Thoracic aorta (tissue), 2 donors: ENCODE measurements at regions not wholly inside any gene's neighbourhood (a gene's known extent, or its start where the extent isn't known, plus 50 kb on each side); places are given as distances from the start of the nearest gene placed in this dataset.

ENCODE experiments used
- ATAC-seq: fragments of 150-250 bp; one replicate; pipeline ENCODE4 v1.8.0; 2017; ENCODE audit warnings: low read depth; ENCODE audit not compliant: insufficient number of reproducible peaks, low FRiP score
- DNase-seq: peaks from one replicate; pipeline ENCODE4 v3.0.0-alpha.2; 2020; ENCODE audit warnings: low spot score
- H3K27ac ChIP-seq, 2 donors: fragments of 200-600 bp; sonication (generic); 1 replicate in 1 of 2; 2 replicates in 1 of 2; pipeline ENCODE4 v1.5.1; 2016; ENCODE audit warnings: mild to moderate bottlenecking in 2 of 2, moderate library complexity in 2 of 2
- H3K27me3 ChIP-seq: fragments of 200-600 bp; sonication (generic); replicated peaks from 2 replicates; pipeline ENCODE4 v1.6.0; 2016; ENCODE audit warnings: mild to moderate bottlenecking; ENCODE audit not compliant: insufficient read depth
- H3K36me3 ChIP-seq: fragments of 200-600 bp; sonication (generic); one replicate; pipeline ENCODE4 v1.5.1; 2016
- H3K4me1 ChIP-seq, 2 donors: fragments of 200-600 bp; sonication (generic); 1 replicate in 1 of 2; 2 replicates in 1 of 2; pipeline versions ENCODE4 v1.5.1 to v1.6.0; 2016; ENCODE audit warnings: low read depth in 2 of 2, mild to moderate bottlenecking in 1 of 2; ENCODE audit not compliant: control insufficient read depth in 1 of 2
- H3K4me3 ChIP-seq: fragments of 200-600 bp; sonication (generic); 2 replicates; pipeline ENCODE4 v1.5.1; 2016; ENCODE audit warnings: mild to moderate bottlenecking
- H3K9me3 ChIP-seq: fragments of 200-600 bp; sonication (generic); 2 replicates; pipeline ENCODE4 v1.5.1; 2016
- TF ChIP-seq, protein P1 (sequence below): fragments of 200-600 bp; sonication (generic); IDR thresholded peaks from one replicate; pipeline ENCODE4 v1.5.1; 2019; ENCODE audit warnings: antibody characterized with exemption

DNA sequence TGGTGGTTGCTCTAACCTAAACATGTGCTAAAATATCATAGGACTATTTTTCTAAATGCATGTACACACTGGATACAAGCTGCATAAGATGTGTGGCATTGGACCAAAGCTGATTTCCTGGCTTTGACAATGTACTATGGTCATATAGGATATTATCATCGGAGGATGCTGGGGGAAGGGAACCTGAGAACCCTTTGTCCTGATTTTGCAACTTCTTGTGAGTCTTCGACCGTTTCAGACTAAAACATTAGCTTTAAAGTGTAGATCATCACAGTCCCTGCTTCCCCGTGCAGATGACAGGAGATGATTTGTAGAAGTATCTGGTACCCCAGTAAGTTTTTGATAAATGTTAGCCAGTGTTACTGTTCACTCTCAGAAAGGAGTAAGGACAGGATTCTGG, 554.7 kb downstream of the MIAT start:
- no peak for DNase-seq
- no peaks in the 10 kb centered on the region for H3K36me3 ChIP-seq
- H3K4me3 ChIP-seq = no peak overlapping the region
- ATAC-seq = no peak
- peak overlapping the region; percentile 66 to 72 for H3K27ac ChIP-seq
- no peaks in the 10 kb centered on the region for H3K27me3 ChIP-seq
- H3K4me1 ChIP-seq = peaks cover 22 to 46% of the 10 kb centered on the region in 2 donors
- TF ChIP-seq, protein P1, sequence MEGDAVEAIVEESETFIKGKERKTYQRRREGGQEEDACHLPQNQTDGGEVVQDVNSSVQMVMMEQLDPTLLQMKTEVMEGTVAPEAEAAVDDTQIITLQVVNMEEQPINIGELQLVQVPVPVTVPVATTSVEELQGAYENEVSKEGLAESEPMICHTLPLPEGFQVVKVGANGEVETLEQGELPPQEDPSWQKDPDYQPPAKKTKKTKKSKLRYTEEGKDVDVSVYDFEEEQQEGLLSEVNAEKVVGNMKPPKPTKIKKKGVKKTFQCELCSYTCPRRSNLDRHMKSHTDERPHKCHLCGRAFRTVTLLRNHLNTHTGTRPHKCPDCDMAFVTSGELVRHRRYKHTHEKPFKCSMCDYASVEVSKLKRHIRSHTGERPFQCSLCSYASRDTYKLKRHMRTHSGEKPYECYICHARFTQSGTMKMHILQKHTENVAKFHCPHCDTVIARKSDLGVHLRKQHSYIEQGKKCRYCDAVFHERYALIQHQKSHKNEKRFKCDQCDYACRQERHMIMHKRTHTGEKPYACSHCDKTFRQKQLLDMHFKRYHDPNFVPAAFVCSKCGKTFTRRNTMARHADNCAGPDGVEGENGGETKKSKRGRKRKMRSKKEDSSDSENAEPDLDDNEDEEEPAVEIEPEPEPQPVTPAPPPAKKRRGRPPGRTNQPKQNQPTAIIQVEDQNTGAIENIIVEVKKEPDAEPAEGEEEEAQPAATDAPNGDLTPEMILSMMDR = no peak
- H3K9me3 ChIP-seq = no peaks in the 10 kb centered on the region

DNA sequence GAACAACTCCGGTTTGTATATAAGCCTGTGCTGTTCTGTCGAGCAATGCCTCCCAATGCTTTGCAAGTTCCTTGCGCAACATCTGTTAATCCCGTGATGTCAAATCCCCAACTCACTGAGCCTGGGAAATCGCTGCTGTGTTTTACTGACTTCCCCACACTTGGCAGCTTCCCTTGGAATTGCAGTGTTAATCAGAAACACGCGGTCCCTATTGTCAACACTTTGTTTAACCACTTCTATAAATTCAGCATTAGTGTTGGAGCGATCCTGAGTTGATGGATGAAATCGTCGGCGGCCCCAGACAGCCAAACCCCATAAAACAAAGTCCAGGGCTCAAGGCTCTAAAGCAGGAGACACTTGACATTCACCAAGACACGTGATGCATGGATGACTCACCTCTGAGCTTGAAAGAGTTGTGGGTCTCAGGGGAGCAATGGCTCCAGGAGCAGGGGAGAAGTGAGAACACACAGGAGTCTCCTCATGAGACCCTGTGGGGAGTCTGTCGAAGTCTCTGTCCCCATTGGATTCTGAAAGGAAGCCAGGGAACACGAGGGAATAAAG, 555.3 kb downstream of the MIAT start:
- Histone ChIP-seq H3K36me3 (no peaks in the 10 kb centered on the region), H3K27ac (peak overlapping the region; percentile 66 to 72)
- ATAC-seq = peak; percentile 69

DNA sequence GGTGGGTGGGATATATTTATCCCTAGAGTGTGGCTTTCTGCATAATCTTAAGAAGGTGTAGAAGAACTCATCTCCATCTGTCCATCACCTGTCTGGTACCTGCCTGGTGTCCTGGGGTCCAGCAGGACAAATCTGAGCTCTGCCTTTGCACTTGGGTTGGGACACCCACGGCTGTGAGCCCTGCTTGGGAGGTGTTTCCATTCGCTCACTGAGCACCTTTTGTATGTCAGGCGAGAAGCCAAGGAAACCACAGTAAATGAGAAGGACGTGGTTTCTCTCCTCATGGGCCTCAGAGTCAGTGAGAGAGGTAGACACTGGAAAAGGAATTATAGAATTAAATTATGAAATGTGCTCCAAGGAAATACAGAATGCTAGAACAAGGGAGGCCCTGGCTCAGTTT, 555.9 kb downstream of the MIAT start:
- H3K27ac ChIP-seq = peak overlapping the region; percentile 66 to 72
- peaks cover 22 to 36% of the 10 kb centered on the region in 2 donors for H3K4me1 ChIP-seq
- TF ChIP-seq, protein P1 = no peak
- no peaks in the 10 kb centered on the region for H3K27me3 ChIP-seq
- peak overlapping the region; percentile 39 for H3K4me3 ChIP-seq
- no peak for ATAC-seq
- no peaks in the 10 kb centered on the region for H3K36me3 ChIP-seq
- no peak for DNase-seq
- H3K9me3 ChIP-seq = no peaks in the 10 kb centered on the region

More for the DNA sequence above, 555.3 kb downstream of the MIAT start:
- peaks cover 22 to 40% of the 10 kb centered on the region in 2 donors for H3K4me1 ChIP-seq
- peak overlapping the region; percentile 39 for H3K4me3 ChIP-seq
- H3K9me3 ChIP-seq = no peaks in the 10 kb centered on the region
- TF ChIP-seq, protein P1 = no peak
- H3K27me3 ChIP-seq = no peaks in the 10 kb centered on the region
- DNase-seq = peak; percentile 79

DNA sequence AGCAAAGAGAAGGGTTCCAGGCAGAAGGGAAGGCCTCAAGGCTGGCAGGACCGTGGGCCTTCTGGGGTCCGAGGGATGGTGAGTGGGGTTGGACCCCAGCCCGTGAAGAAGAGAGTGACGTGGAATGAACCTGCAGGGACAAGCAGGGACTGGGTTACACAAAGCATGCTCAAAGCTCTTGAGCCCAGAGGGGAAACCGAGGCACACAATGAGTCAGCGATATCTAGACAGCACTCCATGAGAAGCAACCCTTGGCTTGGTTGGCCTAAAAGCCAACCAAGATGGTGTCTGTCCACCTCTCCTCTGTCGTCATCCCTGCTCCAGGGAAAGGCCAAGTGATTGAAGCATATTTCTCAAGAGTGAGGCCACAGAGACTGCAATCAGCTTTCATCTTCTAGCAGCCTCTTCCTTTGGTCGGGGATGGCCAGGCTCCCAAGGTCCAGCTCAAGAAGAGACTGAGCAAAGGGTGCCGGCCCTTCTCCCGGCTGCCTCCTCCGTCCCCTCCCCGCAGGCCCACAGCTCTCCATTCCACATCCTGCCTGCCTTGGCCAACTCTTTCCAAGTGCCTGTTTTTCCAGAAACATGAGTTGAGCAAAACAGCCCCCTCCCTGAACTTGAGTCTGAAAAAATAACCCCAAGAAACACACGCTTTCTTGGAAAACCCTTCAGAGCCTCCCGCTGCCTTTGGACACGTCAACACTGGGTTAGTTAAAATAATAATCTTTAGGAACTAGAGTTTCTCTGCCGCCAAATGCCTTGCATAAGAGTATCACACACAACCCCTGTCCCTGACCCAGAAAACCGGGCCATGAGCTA, 556.6 kb downstream of the MIAT start:
- Histone ChIP-seq H3K27ac (peak overlapping the region; percentile 66 to 72), H3K9me3 (no peaks in the 10 kb centered on the region), H3K4me1 (peaks cover 22 to 36% of the 10 kb centered on the region in 2 donors), H3K27me3 (no peaks in the 10 kb centered on the region), H3K36me3 (no peaks in the 10 kb centered on the region), H3K4me3 (no peak overlapping the region)
- TF ChIP-seq, protein P1 = no peak
- peak; percentile 44 for DNase-seq
- peak; percentile 83 for ATAC-seq

DNA sequence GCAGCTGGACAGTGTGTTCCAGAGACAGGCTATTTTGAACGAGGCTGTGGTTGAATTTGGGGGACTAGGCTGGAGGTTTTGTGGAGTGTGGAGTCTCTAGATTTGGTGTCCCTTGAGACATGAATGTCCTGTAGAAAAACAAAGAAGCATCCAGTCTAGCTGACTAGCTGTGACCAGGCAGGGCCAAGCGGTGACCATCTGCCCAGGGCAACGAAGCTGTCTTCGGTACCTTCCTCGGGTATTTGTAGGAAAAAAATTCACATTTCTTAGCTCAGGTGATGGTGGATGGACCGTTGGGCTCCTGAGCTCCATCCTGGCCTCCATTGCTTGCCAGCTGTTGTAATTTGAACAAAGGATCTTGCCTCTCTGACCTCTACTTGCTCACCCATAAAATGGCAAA, 557.3 kb downstream of the MIAT start:
- no peak for DNase-seq
- no peaks in the 10 kb centered on the region for H3K9me3 ChIP-seq
- no peak for ATAC-seq
- H3K27ac ChIP-seq = peak overlapping the region; percentile 39 to 72
- H3K4me1 ChIP-seq = peaks cover 22 to 36% of the 10 kb centered on the region in 2 donors
- TF ChIP-seq, protein P1 = no peak
- H3K4me3 ChIP-seq = no peak overlapping the region
- no peaks in the 10 kb centered on the region for H3K36me3 ChIP-seq
- no peaks in the 10 kb centered on the region for H3K27me3 ChIP-seq
